ENCODE measurements at regions not wholly inside any gene's neighbourhood (a gene's known extent, or its start where the extent isn't known, plus 50 kb on each side); places are given as distances from the start of the nearest gene placed in this dataset.

DNA sequence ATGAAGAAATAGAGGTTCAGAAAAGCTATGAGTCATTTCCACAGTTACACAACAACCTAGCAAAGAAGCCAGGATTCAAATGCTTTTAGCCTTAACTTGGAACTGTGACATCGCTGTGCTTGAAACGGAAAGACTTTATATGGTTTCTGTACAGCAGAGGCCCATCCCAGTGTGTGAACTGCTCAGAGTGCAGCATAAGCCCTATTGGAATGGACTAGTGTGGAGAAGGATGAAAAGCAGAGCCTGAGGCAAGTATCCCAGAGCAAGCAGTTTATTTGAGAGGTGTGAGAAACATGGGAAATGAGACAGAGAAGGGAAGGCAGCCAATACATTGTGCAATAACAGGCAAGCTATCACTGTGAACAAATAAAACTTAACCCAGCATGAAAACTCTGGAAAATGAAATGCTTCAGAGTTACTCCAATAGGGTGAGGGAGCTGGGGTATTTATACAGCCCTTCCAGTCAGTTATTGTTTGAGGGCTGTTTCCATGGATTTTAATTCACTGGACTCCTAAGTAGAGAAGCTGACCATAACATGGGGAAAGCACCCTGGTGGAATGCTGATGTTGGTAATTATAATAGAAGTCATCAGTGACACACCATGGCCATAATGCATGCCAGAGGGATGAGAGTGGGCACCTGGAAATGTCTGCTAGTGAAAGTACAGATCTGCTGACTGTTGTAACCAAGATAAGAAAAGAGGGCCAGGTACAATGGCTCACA, 254.0 kb upstream of the POU3F3 start:
- no peak for TF ChIP-seq ARNT (IDR thresholded peaks at IDR 0.05)
- TF ChIP-seq NFRKB (IDR thresholded peaks at IDR 0.05), result no peak
